DOHH2 (cell line): ENCODE measurements at regions not wholly inside any gene's neighbourhood (a gene's known extent, or its start where the extent isn't known, plus 50 kb on each side); places are given as distances from the start of the nearest gene placed in this dataset.

Source experiments
- EZH2phosphoT487 ChIP-seq: fragments of 200-600 bp; sonication (generic); IDR thresholded peaks from 2 replicates; pipeline ENCODE4 v1.6.1; 2017; ENCODE audit warnings: borderline replicate concordance, mild to moderate bottlenecking, antibody characterized with exemption, low read length, moderate library complexity, mixed read lengths
- TF ChIP-seq, protein P1 (sequence below): fragments of 200-600 bp; sonication (generic); IDR thresholded peaks from one replicate; pipeline ENCODE4 v1.5.1; 2014; ENCODE audit warnings: antibody characterized with exemption, mild to moderate bottlenecking, low read depth, low read length; ENCODE audit not compliant: poor library complexity, severe bottlenecking

DNA sequence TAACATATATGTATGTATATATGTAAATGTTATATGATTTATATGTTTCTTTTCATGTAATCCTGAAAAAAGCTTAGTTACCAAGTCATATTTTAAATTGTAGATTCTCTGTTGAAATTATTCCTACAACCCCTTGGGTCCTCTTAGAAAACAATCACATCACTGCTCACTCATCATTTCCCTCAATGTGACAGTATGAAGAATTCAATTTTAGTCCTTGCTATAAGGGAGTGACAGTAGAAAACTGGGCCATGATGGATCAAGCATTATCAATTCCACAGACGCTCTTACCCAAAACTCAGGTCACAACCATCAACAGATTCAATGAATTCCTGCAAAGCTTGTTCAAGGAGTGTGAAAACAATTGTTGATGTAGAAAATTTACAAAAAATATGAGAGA, 1389.5 kb upstream of the ACVR2A start:
- TF ChIP-seq, protein P1, sequence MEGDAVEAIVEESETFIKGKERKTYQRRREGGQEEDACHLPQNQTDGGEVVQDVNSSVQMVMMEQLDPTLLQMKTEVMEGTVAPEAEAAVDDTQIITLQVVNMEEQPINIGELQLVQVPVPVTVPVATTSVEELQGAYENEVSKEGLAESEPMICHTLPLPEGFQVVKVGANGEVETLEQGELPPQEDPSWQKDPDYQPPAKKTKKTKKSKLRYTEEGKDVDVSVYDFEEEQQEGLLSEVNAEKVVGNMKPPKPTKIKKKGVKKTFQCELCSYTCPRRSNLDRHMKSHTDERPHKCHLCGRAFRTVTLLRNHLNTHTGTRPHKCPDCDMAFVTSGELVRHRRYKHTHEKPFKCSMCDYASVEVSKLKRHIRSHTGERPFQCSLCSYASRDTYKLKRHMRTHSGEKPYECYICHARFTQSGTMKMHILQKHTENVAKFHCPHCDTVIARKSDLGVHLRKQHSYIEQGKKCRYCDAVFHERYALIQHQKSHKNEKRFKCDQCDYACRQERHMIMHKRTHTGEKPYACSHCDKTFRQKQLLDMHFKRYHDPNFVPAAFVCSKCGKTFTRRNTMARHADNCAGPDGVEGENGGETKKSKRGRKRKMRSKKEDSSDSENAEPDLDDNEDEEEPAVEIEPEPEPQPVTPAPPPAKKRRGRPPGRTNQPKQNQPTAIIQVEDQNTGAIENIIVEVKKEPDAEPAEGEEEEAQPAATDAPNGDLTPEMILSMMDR: no peak
- no peak for TF ChIP-seq EZH2phosphoT487
